ENCODE measurements at regions not wholly inside any gene's neighbourhood (a gene's known extent, or its start where the extent isn't known, plus 50 kb on each side); places are given as distances from the start of the nearest gene placed in this dataset.

- Histone ChIP-seq H3K4me1 (no peaks in the 10 kb centered on the region), H3K9me3 (no peaks in the 10 kb centered on the region), H3K27ac (no peak overlapping the region), H3K27me3 (no peaks in the 10 kb centered on the region), H3K36me3 (no peaks in the 10 kb centered on the region), H3K4me3 (no peak overlapping the region)
- 77 to 81% methylated on average over 1 of the region's 1 CpG for WGBS, 2 donors
- DNase-seq (ENCODE audit: low spot score in 2 of 2), result no peak
- TF ChIP-seq EP300 (IDR thresholded peaks at IDR 0.05) (no peak), POLR2A (IDR thresholded peaks at IDR 0.05) (no peak), CTCF (IDR thresholded peaks at IDR 0.05) (no peak)
Measured at GRCh38 chr13:85441975-85442374, 357.2 kb downstream of the SLITRK6 start.

GRCh38 chr13:85441364-85441763 lies 357.9 kb downstream of the SLITRK6 start:
- H3K4me1 ChIP-seq, result no peaks in the 10 kb centered on the region
- 91 to 92% methylated on average over 12 of the region's 12 CpGs for WGBS, 2 donors
- TF ChIP-seq EP300 (IDR thresholded peaks at IDR 0.05), result no peak
- no peak for TF ChIP-seq CTCF (IDR thresholded peaks at IDR 0.05)
- TF ChIP-seq POLR2A (IDR thresholded peaks at IDR 0.05), result no peak
- H3K36me3 ChIP-seq, result no peaks in the 10 kb centered on the region
- no peak for DNase-seq (ENCODE audit: low spot score in 2 of 2)
- H3K27ac ChIP-seq, result no peak overlapping the region
- no peaks in the 10 kb centered on the region for H3K27me3 ChIP-seq
- H3K4me3 ChIP-seq, result no peak overlapping the region
- no peaks in the 10 kb centered on the region for H3K9me3 ChIP-seq

- Histone ChIP-seq H3K4me3 (no peak overlapping the region), H3K27me3 (no peaks in the 10 kb centered on the region), H3K27ac (no peak overlapping the region), H3K36me3 (no peaks in the 10 kb centered on the region), H3K4me1 (no peaks in the 10 kb centered on the region), H3K9me3 (peaks cover 0 to 5% (median 0%) of the 10 kb centered on the region in 4 donors)
- DNase-seq (ENCODE audit: low spot score in 2 of 2), result no peak
- 95 to 100% methylated on average over 1 of the region's 1 CpG for WGBS, 2 donors
- TF ChIP-seq CTCF (IDR thresholded peaks at IDR 0.05) (no peak), EP300 (IDR thresholded peaks at IDR 0.05) (no peak), POLR2A (IDR thresholded peaks at IDR 0.05) (no peak)
Measured at GRCh38 chr13:85436029-85436428, 363.2 kb downstream of the SLITRK6 start.

- H3K27ac ChIP-seq, result no peak overlapping the region
- TF ChIP-seq CTCF (IDR thresholded peaks at IDR 0.05) (no peak), EP300 (IDR thresholded peaks at IDR 0.05) (no peak), POLR2A (IDR thresholded peaks at IDR 0.05) (no peak)
- H3K4me3 ChIP-seq, result no peak overlapping the region
- H3K9me3 ChIP-seq, result peaks cover 0 to 9% (median 0%) of the 10 kb centered on the region in 4 donors
- H3K27me3 ChIP-seq, result no peaks in the 10 kb centered on the region
- H3K36me3 ChIP-seq, result no peaks in the 10 kb centered on the region
- no peak for DNase-seq (ENCODE audit: low spot score in 2 of 2)
- H3K4me1 ChIP-seq, result no peaks in the 10 kb centered on the region
Measured at GRCh38 chr13:85434927-85435326, 364.3 kb downstream of the SLITRK6 start.

GRCh38 chr13:85432881-85433280 lies 366.3 kb downstream of the SLITRK6 start:
- no peaks in the 10 kb centered on the region for H3K27me3 ChIP-seq
- H3K4me3 ChIP-seq, result no peak overlapping the region
- no peaks in the 10 kb centered on the region for H3K36me3 ChIP-seq
- no peak for DNase-seq (ENCODE audit: low spot score in 2 of 2)
- TF ChIP-seq EP300 (IDR thresholded peaks at IDR 0.05) (no peak), POLR2A (IDR thresholded peaks at IDR 0.05) (no peak), CTCF (IDR thresholded peaks at IDR 0.05) (no peak)
- H3K27ac ChIP-seq, result no peak overlapping the region
- peaks cover 0 to 9% (median 0%) of the 10 kb centered on the region in 4 donors for H3K9me3 ChIP-seq
- H3K4me1 ChIP-seq, result no peaks in the 10 kb centered on the region

Data from tibial nerve (tissue), 4 donors.